NB4 (cell line): ENCODE measurements at regions not wholly inside any gene's neighbourhood (a gene's known extent, or its start where the extent isn't known, plus 50 kb on each side); places are given as distances from the start of the nearest gene placed in this dataset.

Experiments used
- CTCF ChIP-seq: IDR thresholded peaks from one replicate; pipeline ENCODE4 v1.5.1; 2012; ENCODE audit warnings: low read depth, low read length
- TF ChIP-seq, protein P1 (sequence below): IDR thresholded peaks from 2 replicates; pipeline ENCODE4 v1.6.1; 2011; ENCODE audit warnings: low read depth, low read length

DNA sequence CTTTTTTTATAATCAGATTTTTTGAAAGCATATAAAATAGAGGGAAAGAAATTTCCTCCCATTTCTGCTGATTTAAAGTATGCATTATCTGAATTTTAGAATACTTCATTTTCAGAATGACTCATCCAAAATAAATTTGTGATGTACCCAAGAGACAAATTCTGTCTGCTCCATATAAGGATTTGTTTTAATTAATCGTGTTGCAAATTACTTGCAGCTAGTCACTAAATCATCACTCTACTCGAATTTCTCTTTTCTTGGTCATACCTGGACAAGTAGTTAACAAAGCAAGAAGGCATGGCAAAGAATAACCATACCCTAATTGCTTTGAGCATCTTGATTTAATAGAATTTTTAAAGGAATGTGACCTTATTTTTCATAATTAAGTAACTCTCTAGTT is 284.1 kb upstream of the GRAMD2B start:
- TF ChIP-seq, protein P1, sequence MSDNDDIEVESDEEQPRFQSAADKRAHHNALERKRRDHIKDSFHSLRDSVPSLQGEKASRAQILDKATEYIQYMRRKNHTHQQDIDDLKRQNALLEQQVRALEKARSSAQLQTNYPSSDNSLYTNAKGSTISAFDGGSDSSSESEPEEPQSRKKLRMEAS: no peak
- no peak for TF ChIP-seq CTCF
